HepG2 (cell line): ENCODE measurements at regions not wholly inside any gene's neighbourhood (a gene's known extent, or its start where the extent isn't known, plus 50 kb on each side); places are given as distances from the start of the nearest gene placed in this dataset.

Experiments used
- ATAC-seq: fragments of 200-7000 bp; cut with Tn5 transposase; 3 replicates; pipeline ENCODE4 v1.9.1; 2020; ENCODE audit warnings: mild to moderate bottlenecking, moderate library complexity
- BruUV-seq: library from RNA; stranded (reverse); fragments of 400-500 nt; replicated peaks from 2 replicates; lab custom pipeline; 2021; lab: Mats Ljungman, UMichigan
- CTCF ChIA-PET: fragments of 300-600 bp; formaldehyde crosslinking; extraction: SDS; loops from one replicate; lab custom pipeline; 2021; ENCODE audit warnings: low total read pairs, inconsistent platforms, low intra/inter-chr PET ratio; lab: Yijun Ruan, JAX
- POLR2A ChIA-PET: fragments of 350-600 bp; sonication (Branson Sonifier 250); formaldehyde crosslinking; loops from one replicate; lab custom pipeline; 2020; ENCODE audit warnings: antibody characterized with exemption, inconsistent platforms; lab: Yijun Ruan, JAX
- DNase-seq: peaks from one replicate; pipeline ENCODE4 v3.0.0-alpha.2; 2015; ENCODE audit warnings: low spot score
- FAIRE-seq: peaks from 3 replicates; lab custom pipeline; 2011; peaks lifted over from hg19 to GRCh38; lab: Jason Lieb, UNC
- H2AFZ ChIP-seq: one replicate; pipeline ENCODE4 v1.6.1; 2011; ENCODE audit warnings: low read length, inconsistent platforms
- H3K27ac ChIP-seq: fragments of 300-600 bp; 3 replicates; pipeline ENCODE4 v1.8.0; 2011; ENCODE audit warnings: mixed run types, mild to moderate bottlenecking, mixed read lengths, low read length, inconsistent platforms; ENCODE audit not compliant: insufficient read depth; ENCODE audit errors: extremely low read length
- H3K27me3 ChIP-seq, 2 experiments: fragments of 200-600 bp in 1 of 2; 2 replicates in 1 of 2; 3 replicates in 1 of 2; pipeline versions ENCODE4 v1.6.0 to v1.8.0; 2011; ENCODE audit warnings: low read length in 2 of 2, mild to moderate bottlenecking in 2 of 2, moderate library complexity in 2 of 2, inconsistent platforms in 1 of 2; ENCODE audit not compliant: insufficient read depth in 2 of 2, control insufficient read depth in 1 of 2
- H3K36me3 ChIP-seq, 2 experiments: fragments of 200-600 bp in 1 of 2; replicated peaks in 1 of 2; 2 replicates in 1 of 2; 3 replicates in 1 of 2; pipeline versions ENCODE4 v1.5.1 to v1.8.0; 2011; ENCODE audit warnings: low read length in 2 of 2, inconsistent platforms in 1 of 2; ENCODE audit not compliant: insufficient read depth in 2 of 2, control insufficient read depth in 1 of 2
- H3K4me1 ChIP-seq: 2 replicates; pipeline ENCODE4 v1.5.1; 2012; ENCODE audit warnings: low read length, inconsistent platforms; ENCODE audit not compliant: insufficient read depth
- H3K4me2 ChIP-seq: 2 replicates; pipeline ENCODE4 v1.6.0; 2011; ENCODE audit warnings: low read depth, low read length, inconsistent platforms
- H3K4me3 ChIP-seq, 3 experiments: fragments of 200-600 bp in 1 of 3; sonication (generic), shearing (Covaris generic) in 1 of 3; replicated peaks in 1 of 3; 2 replicates each; pipeline ENCODE4 v1.5.1; 2011 to 2016; ENCODE audit warnings: low read length in 3 of 3, inconsistent platforms in 2 of 3, low read depth in 2 of 3, mild to moderate bottlenecking in 2 of 3, control low read depth in 1 of 3, mixed read lengths in 1 of 3; ENCODE audit not compliant: insufficient read depth in 1 of 3
- H3K79me2 ChIP-seq: one replicate; pipeline ENCODE4 v1.6.1; 2011; ENCODE audit warnings: low read length, inconsistent platforms; ENCODE audit not compliant: insufficient read depth
- H3K9ac ChIP-seq: 2 replicates; pipeline ENCODE4 v1.6.0; 2011; ENCODE audit warnings: mild to moderate bottlenecking, low read depth, low read length, inconsistent platforms; ENCODE audit not compliant: insufficient read depth
- H3K9me3 ChIP-seq: 2 replicates; pipeline ENCODE4 v1.5.1; 2012; ENCODE audit warnings: mild to moderate bottlenecking, low read length
- H4K20me1 ChIP-seq: 2 replicates; pipeline ENCODE4 v1.6.0; 2011; ENCODE audit warnings: inconsistent platforms, mild to moderate bottlenecking, low read length, moderate library complexity; ENCODE audit not compliant: insufficient read depth
- ZNF547 ChIP-seq: sonication (generic); formaldehyde crosslinking; IDR thresholded peaks from 2 replicates; pipeline ENCODE4 v1.5.1; 2020; ENCODE audit warnings: mild to moderate bottlenecking, missing genetic modification reagents
- ZNF724P ChIP-seq: sonication (generic); formaldehyde crosslinking; IDR thresholded peaks from 2 replicates; pipeline ENCODE4 v1.8.0; 2022; ENCODE audit warnings: missing genetic modification reagents, borderline replicate concordance
- WGBS: methylation state at CpG from one replicate; pipeline ENCODE4 v1.1.6; 2017; ENCODE audit warnings: low lambda C conversion rate; 5-methylcytosine and 5-hydroxymethylcytosine counted together
- in situ Hi-C: cut with HindIII; loops from 2 replicates; pipeline ENCODE4 v1.10.0; 2017; ENCODE audit warnings: low pct_unique_long_range_greater_than_20kb; ENCODE audit not compliant: extremely low pct_ligation_motif_present
- intact Hi-C: fragments of 100-400 bp; cut with micrococcal nuclease; formaldehyde crosslinking; loops from one replicate; pipeline ENCODE4 v1.10.0; 2022; ENCODE audit not compliant: unreplicated experiment
- TF ChIP-seq, protein P1 (sequence below): fragments of 450-650 bp; IDR thresholded peaks from 2 replicates; pipeline ENCODE4 v1.6.1; 2016

DNA sequence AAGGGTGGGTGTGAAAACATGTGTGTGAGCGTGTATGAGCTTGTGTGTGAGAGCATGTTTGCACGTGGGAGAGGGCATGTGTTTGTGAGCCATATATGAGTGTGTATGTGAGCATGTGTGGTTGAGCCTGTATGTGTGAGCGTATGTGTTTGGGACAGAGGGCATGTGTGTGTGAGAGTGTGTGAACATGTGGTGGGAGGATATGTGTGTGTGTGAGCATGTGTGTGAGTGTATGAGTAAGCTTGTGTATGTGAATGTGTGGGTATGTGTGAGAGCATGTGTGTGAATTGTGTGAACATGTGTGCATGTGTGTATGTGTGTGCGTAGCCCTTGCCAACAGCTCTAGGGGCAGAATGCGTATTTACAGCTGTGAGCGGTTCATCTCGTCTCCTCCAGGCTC, 163.0 kb downstream of the TMEM200C start:
- H3K4me2 ChIP-seq, result no peak overlapping the region
- no peaks in the 10 kb centered on the region for H4K20me1 ChIP-seq
- POLR2A ChIA-PET, result no interaction called here
- H3K4me3 ChIP-seq, result no peak overlapping the region
- WGBS, result 33% methylated on average over 3 of the region's 7 CpGs
- intact Hi-C loops, result no loop called here
- H3K27me3 ChIP-seq, result peaks cover 2 to 16% of the 10 kb centered on the region in 2 experiments; a peak in 2 of 5 replicates
- TF ChIP-seq, protein P1, sequence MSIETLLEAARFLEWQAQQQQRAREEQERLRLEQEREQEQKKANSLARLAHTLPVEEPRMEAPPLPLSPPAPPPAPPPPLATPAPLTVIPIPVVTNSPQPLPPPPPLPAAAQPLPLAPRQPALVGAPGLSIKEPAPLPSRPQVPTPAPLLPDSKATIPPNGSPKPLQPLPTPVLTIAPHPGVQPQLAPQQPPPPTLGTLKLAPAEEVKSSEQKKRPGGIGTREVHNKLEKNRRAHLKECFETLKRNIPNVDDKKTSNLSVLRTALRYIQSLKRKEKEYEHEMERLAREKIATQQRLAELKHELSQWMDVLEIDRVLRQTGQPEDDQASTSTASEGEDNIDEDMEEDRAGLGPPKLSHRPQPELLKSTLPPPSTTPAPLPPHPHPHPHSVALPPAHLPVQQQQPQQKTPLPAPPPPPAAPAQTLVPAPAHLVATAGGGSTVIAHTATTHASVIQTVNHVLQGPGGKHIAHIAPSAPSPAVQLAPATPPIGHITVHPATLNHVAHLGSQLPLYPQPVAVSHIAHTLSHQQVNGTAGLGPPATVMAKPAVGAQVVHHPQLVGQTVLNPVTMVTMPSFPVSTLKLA, result peak; percentile 98
- no peak for TF ChIP-seq ZNF547
- TF ChIP-seq, all 625 proteins: peak for 1
- ATAC-seq (no peak), FAIRE-seq (no peak), DNase-seq (no peak)
- CTCF ChIA-PET, result no interaction called here
- in situ Hi-C loops, result no loop called here
- no TSS peak for BruUV-seq
- no peak overlapping the region for H3K27ac ChIP-seq
- H3K36me3 ChIP-seq, result no peaks in the 10 kb centered on the region
- no peaks in the 10 kb centered on the region for H3K9me3 ChIP-seq
- H2AFZ ChIP-seq, result no peak overlapping the region
- no peaks in the 10 kb centered on the region for H3K4me1 ChIP-seq
- H3K9ac ChIP-seq, result no peak overlapping the region
- H3K79me2 ChIP-seq, result no peaks in the 10 kb centered on the region

DNA sequence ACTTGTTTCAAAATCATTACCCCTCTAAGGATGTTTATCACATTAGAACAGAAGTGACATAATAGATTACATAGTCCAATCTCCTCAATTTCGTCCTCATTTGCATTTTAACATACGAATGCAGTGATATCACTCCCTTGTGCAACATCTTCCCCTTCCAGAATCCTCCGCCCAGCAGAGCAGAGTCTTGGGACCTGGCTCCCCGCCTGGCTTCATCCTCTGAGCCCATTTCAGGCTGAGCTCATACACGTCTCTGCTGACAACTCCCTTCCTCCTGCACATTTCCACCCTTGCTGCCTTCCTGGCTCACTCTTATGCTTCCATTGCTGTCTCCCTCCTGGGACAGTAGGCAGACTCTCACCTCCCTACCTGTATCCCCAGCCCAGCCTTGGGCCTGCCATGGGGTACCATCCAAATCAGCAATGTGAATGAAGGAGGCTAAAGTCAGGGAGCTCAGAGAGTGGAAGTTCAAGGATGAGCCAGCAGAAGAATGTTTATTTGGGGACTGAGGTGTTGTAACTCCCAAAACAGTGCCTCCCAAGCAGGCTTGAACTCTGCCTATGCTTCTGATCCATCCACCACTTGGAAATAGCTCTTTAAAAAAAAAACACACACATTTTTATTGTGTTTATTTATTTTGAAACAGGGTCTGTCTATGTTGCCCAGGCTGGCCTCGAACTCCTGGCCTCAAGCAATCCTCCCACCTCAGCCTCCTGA, 165.2 kb downstream of the TMEM200C start:
- no peak overlapping the region for H3K4me3 ChIP-seq
- H3K4me1 ChIP-seq, result no peaks in the 10 kb centered on the region
- BruUV-seq, result no TSS peak
- no peak for DNase-seq
- H2AFZ ChIP-seq, result no peak overlapping the region
- no peak overlapping the region for H3K4me2 ChIP-seq
- intact Hi-C loops, result no loop called here
- POLR2A ChIA-PET, result no interaction called here
- TF ChIP-seq ZNF724P, result no peak
- TF ChIP-seq, all 625 proteins: peak for 0
- FAIRE-seq, result no peak
- no peak overlapping the region for H3K27ac ChIP-seq
- no peaks in the 10 kb centered on the region for H3K79me2 ChIP-seq
- H3K9ac ChIP-seq, result no peak overlapping the region
- H3K9me3 ChIP-seq, result no peaks in the 10 kb centered on the region
- 18% methylated on average over 6 of the region's 6 CpGs for WGBS
- ATAC-seq, result no peak
- CTCF ChIA-PET, result no interaction called here
- no peaks in the 10 kb centered on the region for H3K36me3 ChIP-seq
- peaks cover 2 to 16% of the 10 kb centered on the region in 2 experiments; a peak in 2 of 5 replicates for H3K27me3 ChIP-seq
- no peaks in the 10 kb centered on the region for H4K20me1 ChIP-seq
- in situ Hi-C loops, result no loop called here
